Activated CD8-positive, alpha-beta memory T cell treated with anti-CD3 and anti-CD28 coated beads for 48 hours (primary cell): ENCODE measurements at regions not wholly inside any gene's neighbourhood (a gene's known extent, or its start where the extent isn't known, plus 50 kb on each side); places are given as distances from the start of the nearest gene placed in this dataset.

Experiments
- DNase-seq, 3 experiments: peaks; one replicate each; pipeline ENCODE4 v3.0.0-alpha.2; 2020; ENCODE audit warnings: low read depth in 2 of 3, low spot score in 2 of 3

DNA sequence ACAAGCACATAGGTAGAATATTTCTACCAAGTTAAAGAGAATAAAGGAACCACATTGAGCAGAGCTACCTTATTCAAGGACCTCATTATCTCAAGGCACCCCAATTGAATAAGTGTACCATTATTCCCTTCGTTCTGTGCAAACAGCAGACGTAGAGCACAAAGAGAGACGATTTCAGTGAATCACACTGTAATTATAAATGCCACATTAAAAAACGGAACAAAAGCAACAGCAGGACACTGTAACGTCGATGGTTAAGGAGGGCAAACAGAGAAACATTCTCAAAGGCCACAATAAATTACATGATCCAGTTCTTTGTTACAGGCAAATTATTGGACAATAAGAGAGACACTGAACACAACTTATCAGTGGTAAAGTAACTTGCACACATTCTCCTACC is 644.1 kb upstream of the TENM3 start:
- DNase-seq: no peak

DNA sequence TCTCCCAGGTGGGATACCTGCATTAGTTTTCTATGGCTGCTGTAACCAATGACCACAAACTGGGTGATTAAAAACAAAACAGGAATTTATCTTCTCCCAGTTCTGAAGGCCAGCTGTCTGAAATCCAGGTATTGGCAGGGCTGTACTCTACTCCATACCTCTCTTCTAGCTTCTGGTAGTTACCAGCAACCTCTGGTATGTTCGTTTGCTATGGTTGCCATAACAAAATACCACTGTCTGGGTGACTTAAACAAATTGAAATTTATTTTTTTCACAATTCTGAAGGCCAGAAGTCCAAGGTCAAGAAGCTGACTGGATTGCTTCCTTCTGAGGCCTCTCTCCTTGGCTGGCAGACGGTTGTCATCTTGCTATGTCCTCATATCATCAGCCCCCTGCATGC is 642.1 kb upstream of the TENM3 start:
- DNase-seq: no peak

DNA sequence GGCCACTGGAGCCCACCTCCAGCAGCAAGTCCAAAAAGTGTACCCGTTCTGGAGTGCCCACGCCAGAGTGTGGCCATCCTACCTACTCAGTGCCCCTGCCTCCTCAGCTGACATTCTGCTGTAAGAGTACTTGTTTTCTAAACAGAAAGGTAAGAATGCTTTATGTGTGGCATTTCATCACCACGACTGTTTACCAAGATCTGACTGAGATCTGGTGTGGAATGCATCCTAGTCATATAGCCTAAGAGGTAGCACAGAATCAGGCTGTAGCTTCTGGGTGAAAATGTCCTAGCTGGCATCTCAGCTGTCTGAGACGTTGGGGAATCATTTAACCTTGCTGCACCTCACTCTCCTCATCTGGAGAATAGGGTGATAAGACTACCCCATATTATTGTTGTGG is 638.7 kb upstream of the TENM3 start:
- DNase-seq: no peak

GRCh38 chr4:181606300-181606699 is 636.9 kb upstream of the TENM3 start:
- no peak for DNase-seq

- DNase-seq: no peak
Measured at GRCh38 chr4:181608181-181608580, 635.0 kb upstream of the TENM3 start.

GRCh38 chr4:181611033-181611711 is 632.0 kb upstream of the TENM3 start:
- no peak for DNase-seq

- no peak for DNase-seq
Measured at GRCh38 chr4:181611946-181612600, 631.1 kb upstream of the TENM3 start.

DNA sequence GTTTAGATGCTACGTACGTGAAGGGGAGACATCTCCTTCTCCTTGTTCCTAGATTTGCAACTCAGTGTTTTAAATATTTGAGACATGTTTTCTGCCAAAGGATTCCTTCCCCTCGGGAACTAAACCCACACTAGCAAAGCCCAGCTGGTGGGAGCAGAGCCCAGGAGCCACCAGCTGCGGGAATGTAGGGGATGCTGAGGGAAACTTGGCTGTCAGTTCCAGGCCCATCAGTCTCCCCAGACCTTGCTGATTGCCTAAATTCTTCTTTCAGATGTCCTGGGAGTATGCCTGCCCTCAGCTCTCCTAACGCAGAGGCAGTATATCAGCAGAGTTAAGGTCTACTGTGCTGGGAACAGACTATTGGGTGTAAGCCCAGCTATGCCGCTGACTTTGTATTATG is 630.0 kb upstream of the TENM3 start:
- DNase-seq: no peak

GRCh38 chr4:181618038-181618618 is 625.1 kb upstream of the TENM3 start:
- DNase-seq: no peak

DNA sequence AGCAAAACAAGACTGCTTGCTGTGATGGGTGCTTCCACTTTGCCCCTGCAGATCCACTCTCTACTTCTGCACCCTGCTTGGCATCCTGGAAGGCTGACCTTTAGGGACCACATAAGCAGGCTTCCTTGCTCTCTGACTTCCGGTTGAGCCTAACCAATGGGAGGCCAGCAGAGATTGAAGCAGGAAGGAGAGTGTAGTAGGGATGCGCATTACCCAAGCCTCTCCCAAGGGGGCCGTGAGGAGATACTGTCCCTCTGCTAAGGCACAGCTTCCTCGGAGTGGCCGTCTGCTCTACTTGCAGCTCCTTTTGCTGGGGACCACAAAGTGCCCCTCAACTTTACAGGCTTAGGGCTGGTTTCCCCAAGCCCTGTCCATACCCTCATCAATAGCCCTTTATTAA is 624.3 kb upstream of the TENM3 start:
- no peak for DNase-seq

GRCh38 chr4:181619651-181620050 is 623.6 kb upstream of the TENM3 start:
- no peak for DNase-seq

- DNase-seq: no peak
Measured at GRCh38 chr4:181637186-181638105, 605.8 kb upstream of the TENM3 start.

GRCh38 chr4:181643466-181643865 is 599.7 kb upstream of the TENM3 start:
- DNase-seq: no peak

DNA sequence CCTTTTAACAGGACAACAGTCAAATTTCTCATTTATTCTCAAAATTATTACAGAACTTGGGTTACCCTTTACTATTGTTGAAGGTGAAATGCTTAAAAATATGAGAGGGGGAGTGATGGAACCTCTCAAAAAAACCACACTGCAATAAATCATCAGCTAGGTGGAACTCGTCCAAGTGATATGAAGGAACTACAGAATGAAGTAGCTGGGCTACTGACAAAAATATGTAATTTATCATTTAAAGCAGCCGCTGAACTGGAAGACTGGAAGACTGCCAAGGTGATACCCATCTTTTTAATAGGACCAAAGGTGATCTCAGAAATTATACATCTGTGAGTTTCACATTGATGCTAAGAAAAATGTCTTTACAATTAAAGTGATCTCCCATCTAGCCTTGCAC is 597.7 kb upstream of the TENM3 start:
- DNase-seq: no peak

DNA sequence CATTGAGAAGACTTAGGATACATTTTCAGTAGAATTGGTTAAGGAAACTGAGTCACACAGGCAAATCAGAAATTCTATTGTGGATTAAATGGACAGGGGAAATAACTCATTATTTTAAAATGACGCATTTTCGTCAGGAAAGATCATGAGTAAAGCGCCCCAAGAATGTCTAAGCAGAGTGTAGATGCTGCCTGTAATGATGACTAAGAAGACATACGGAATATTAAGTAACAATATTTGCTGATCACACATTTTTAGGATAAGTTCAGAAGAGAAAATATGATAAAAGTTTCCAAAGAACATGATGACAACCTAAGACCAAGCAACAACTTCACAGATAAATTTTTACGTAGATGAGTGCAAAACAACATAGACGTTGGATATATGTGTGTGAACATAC is 596.3 kb upstream of the TENM3 start:
- no peak for DNase-seq

- no peak for DNase-seq
Measured at GRCh38 chr4:181647396-181648147, 595.6 kb upstream of the TENM3 start.

DNA sequence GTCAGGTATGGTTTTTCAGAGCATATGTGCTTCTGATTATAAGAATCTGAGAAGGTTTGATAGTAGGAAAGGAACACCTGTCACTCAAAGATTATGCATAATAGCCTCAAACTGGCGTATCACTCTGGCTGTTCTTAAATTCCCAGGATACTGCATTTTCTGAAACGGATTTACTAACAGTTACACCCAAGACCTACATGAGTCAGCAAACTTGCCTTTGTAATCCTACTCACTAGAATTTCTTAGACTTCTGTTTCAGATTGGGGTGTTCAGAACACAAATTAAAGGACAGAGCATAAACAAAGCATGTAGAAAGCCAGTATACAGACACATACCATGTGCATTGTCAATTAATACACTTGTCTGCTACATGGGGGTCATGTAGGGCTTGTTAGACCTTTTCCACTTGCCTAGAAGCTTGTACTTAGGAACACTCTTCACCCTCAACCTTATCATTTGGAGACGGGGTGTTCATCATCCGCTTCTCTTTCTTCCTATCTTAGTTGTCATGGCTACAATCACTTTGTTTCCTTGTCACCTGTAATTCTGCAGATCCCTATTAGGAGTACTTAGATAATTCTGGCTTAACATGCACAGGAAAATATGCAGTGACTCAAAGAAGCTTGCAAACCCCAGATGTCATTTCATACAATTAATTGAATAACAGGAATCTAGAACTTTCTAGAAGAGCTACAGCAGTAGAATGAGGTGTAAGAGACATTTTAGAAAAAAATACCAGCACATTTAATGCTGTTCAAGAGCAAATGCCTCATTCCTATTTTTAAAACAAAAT is 593.0 kb upstream of the TENM3 start:
- no peak for DNase-seq

- no peak for DNase-seq
Measured at GRCh38 chr4:181656748-181657147, 586.5 kb upstream of the TENM3 start.

DNA sequence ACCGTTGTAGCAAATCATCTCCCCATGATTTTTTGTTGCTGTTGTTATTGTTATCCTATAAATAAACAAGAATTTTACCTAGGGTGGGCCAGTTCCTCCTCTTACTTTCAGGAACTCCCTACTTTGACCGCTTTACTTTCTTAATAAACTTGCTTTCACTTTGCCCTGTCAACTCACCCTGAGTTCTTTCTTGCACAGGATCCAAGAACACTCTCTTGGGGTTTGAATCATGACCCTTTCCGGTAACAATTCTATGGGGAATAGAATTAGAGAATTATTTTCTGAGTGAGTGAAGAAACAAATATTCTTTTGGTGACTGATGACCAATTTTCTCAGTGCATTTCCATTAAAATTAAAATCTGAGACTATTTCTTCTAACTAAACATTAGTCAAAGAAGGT is 584.0 kb upstream of the TENM3 start:
- no peak for DNase-seq

- no peak for DNase-seq
Measured at GRCh38 chr4:181659876-181660275, 583.3 kb upstream of the TENM3 start.
